Fibroblast of skin of scalp (primary cell): ENCODE measurements at regions not wholly inside any gene's neighbourhood (a gene's known extent, or its start where the extent isn't known, plus 50 kb on each side); places are given as distances from the start of the nearest gene placed in this dataset.
A peak's percentile ranks its signal among the peaks of the same experiment; 100 is the strongest.

ENCODE experiments used
- DNase-seq: peaks from one replicate; pipeline ENCODE4 v3.0.0-alpha.2; 2013

- no peak for DNase-seq
Observed at GRCh38 chr19:16022681-16023080, 53.6 kb upstream of the TPM4 start.

DNA sequence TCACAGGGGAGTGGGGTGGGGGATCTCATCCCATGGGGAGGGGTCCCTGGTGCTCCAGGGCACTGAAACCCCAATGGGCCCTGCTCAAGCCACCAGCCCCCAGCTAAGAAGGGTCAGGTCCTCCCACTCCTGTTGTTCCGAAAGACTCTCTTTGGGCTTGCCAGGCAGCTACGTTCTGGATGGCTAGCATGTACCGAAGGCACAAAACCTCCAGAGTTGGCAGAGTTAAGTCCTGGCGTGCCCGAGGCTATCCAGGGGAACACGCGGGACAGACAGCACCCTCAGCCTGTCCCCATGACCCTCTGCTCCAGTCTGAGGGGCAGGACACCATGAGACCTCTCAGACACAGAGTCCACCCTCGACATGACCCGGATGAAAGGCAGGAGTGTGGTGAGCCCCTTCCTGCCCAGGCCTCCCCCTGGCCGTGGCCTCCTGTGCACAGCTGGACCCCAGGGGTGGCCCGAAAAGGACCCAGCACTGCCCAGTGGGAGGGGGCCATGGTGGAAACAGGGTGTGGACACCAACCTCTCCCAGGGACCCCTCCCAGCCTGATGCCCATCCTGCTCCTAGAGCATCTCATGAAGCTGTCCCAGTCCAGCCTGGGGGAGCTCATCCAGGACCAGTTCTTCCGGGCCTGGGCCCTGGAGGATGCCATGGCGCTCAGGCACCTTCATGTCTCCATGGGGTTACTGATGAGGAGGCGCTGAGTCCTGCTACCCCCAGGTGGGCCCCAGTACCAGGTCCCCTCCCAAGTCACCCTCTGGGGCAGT is 53.0 kb upstream of the TPM4 start:
- DNase-seq: no peak

- no peak for DNase-seq
Observed at GRCh38 chr19:16024266-16025107, 51.8 kb upstream of the TPM4 start.

GRCh38 chr19:16025108-16026101 is 50.9 kb upstream of the TPM4 start:
- peak; percentile 52 for DNase-seq

GRCh38 chr19:16026131-16026530 is 50.2 kb upstream of the TPM4 start:
- no peak for DNase-seq
